ENCODE measurements at regions not wholly inside any gene's neighbourhood (a gene's known extent, or its start where the extent isn't known, plus 50 kb on each side); places are given as distances from the start of the nearest gene placed in this dataset.

- no peaks in the 10 kb centered on the region for H3K36me3 ChIP-seq (replicated peaks in 1 of 2; ENCODE audit: control insufficient read depth in 1 of 2, insufficient read depth in 2 of 2, low read length in 2 of 2)
- no peaks in the 10 kb centered on the region for H3K9me3 ChIP-seq (replicated peaks in 1 of 2; ENCODE audit: control insufficient read depth in 1 of 2, insufficient read depth in 1 of 2, low read length in 2 of 2)
- H3K27me3 ChIP-seq (ENCODE audit: control insufficient read depth in 2 of 2, insufficient read depth in 2 of 2, low read length in 2 of 2): no peaks in the 10 kb centered on the region
- H3K4me2 ChIP-seq (replicated peaks; ENCODE audit: extremely low read depth, low read length, poor library complexity, severe bottlenecking): no peak overlapping the region
- H3K9ac ChIP-seq (ENCODE audit: insufficient read depth, low read length, poor library complexity, severe bottlenecking): no peak overlapping the region
- TF ChIP-seq, protein P1, sequence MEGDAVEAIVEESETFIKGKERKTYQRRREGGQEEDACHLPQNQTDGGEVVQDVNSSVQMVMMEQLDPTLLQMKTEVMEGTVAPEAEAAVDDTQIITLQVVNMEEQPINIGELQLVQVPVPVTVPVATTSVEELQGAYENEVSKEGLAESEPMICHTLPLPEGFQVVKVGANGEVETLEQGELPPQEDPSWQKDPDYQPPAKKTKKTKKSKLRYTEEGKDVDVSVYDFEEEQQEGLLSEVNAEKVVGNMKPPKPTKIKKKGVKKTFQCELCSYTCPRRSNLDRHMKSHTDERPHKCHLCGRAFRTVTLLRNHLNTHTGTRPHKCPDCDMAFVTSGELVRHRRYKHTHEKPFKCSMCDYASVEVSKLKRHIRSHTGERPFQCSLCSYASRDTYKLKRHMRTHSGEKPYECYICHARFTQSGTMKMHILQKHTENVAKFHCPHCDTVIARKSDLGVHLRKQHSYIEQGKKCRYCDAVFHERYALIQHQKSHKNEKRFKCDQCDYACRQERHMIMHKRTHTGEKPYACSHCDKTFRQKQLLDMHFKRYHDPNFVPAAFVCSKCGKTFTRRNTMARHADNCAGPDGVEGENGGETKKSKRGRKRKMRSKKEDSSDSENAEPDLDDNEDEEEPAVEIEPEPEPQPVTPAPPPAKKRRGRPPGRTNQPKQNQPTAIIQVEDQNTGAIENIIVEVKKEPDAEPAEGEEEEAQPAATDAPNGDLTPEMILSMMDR (IDR thresholded peaks at IDR 0.05): no peak
- Mint-ChIP-seq H3K4me3 (no peak overlapping the region), H3K9me3 (no peaks in the 10 kb centered on the region), H3K36me3 (no peaks in the 10 kb centered on the region), H3K27ac (peak overlapping the region in 1 of 7 donors; percentile 52), H3K27me3 (ENCODE audit: low read depth in 3 of 3) (peaks cover 2 to 5% (median 4%) of the 10 kb centered on the region in 3 donors), H3K4me1 (peaks cover 52% of the 10 kb centered on the region)
- no peak overlapping the region for H3K4me3 ChIP-seq (replicated peaks in 1 of 3; ENCODE audit: low read depth in 2 of 3, low read length in 3 of 3)
- no peak for DNase-seq
- H3K4me1 ChIP-seq (ENCODE audit: control insufficient read depth in 1 of 2, insufficient read depth in 2 of 2, low read length in 2 of 2): peaks cover 40 to 51% of the 10 kb centered on the region in 2 donors
- no peaks in the 10 kb centered on the region for H4K20me1 ChIP-seq (ENCODE audit: insufficient read depth, low read length)
- H2AFZ ChIP-seq (ENCODE audit: insufficient read depth, low read depth, low read length, poor library complexity, severe bottlenecking): no peak overlapping the region
- no peak overlapping the region for H3K27ac ChIP-seq (ENCODE audit: low read depth in 1 of 2, low read length in 2 of 2)
- WGBS (ENCODE audit: insufficient coverage): 100% methylated on average over 3 of the region's 3 CpGs
- intact Hi-C loops (cut with micrococcal nuclease): no loop called here
- no peaks in the 10 kb centered on the region for H3K79me2 ChIP-seq (ENCODE audit: insufficient read depth, low read length)
Measured at GRCh38 chr2:104784264-104784663, 69.7 kb upstream of the POU3F3 start.

GRCh38 chr2:104786204-104786603 lies 67.7 kb upstream of the POU3F3 start:
- no peak overlapping the region for H3K9ac ChIP-seq (ENCODE audit: insufficient read depth, low read length, poor library complexity, severe bottlenecking)
- H3K27me3 Mint-ChIP-seq (ENCODE audit: low read depth in 3 of 3): peaks cover 2 to 8% (median 6%) of the 10 kb centered on the region in 3 donors
- 100% methylated on average over 1 of the region's 8 CpGs for WGBS (ENCODE audit: insufficient coverage)

More at GRCh38 chr2:104786204-104786603, 67.7 kb upstream of the POU3F3 start:
- Histone ChIP-seq H3K4me2 (replicated peaks; ENCODE audit: extremely low read depth, low read length, poor library complexity, severe bottlenecking) (no peak overlapping the region), H3K27ac (ENCODE audit: low read depth in 1 of 2, low read length in 2 of 2) (no peak overlapping the region), H3K36me3 (replicated peaks in 1 of 2; ENCODE audit: control insufficient read depth in 1 of 2, insufficient read depth in 2 of 2, low read length in 2 of 2) (no peaks in the 10 kb centered on the region), H3K27me3 (ENCODE audit: control insufficient read depth in 2 of 2, insufficient read depth in 2 of 2, low read length in 2 of 2) (no peaks in the 10 kb centered on the region), H3K79me2 (ENCODE audit: insufficient read depth, low read length) (no peaks in the 10 kb centered on the region), H3K4me1 (ENCODE audit: control insufficient read depth in 1 of 2, insufficient read depth in 2 of 2, low read length in 2 of 2) (peaks cover 29 to 37% of the 10 kb centered on the region in 2 donors), H3K9me3 (replicated peaks in 1 of 2; ENCODE audit: control insufficient read depth in 1 of 2, insufficient read depth in 1 of 2, low read length in 2 of 2) (no peaks in the 10 kb centered on the region), H2AFZ (ENCODE audit: insufficient read depth, low read depth, low read length, poor library complexity, severe bottlenecking) (no peak overlapping the region), H3K4me3 (replicated peaks in 1 of 3; ENCODE audit: low read depth in 2 of 3, low read length in 3 of 3) (no peak overlapping the region), H4K20me1 (ENCODE audit: insufficient read depth, low read length) (no peaks in the 10 kb centered on the region)
- H3K4me1 Mint-ChIP-seq: peaks cover 44% of the 10 kb centered on the region
- DNase-seq: no peak
- no peaks in the 10 kb centered on the region for H3K36me3 Mint-ChIP-seq
- no peak overlapping the region for H3K27ac Mint-ChIP-seq
- TF ChIP-seq, protein P1 (IDR thresholded peaks at IDR 0.05): no peak
- intact Hi-C loops (cut with micrococcal nuclease): no loop called here
- no peaks in the 10 kb centered on the region for H3K9me3 Mint-ChIP-seq
- no peak overlapping the region for H3K4me3 Mint-ChIP-seq
